Tibial nerve (tissue), 4 donors: ENCODE measurements at regions not wholly inside any gene's neighbourhood (a gene's known extent, or its start where the extent isn't known, plus 50 kb on each side); places are given as distances from the start of the nearest gene placed in this dataset.

Experiments used
- EP300 ChIP-seq, 2 donors: sonication (generic); formaldehyde crosslinking; IDR thresholded peaks; one replicate each; pipeline ENCODE4 v1.6.1; 2017; ENCODE audit warnings: antibody characterized with exemption in 2 of 2, mild to moderate bottlenecking in 1 of 2
- POLR2A ChIP-seq, 2 donors: fragments of 450-650 bp; IDR thresholded peaks; one replicate each; pipeline ENCODE4 v1.6.1; 2017; ENCODE audit warnings: antibody characterized with exemption in 2 of 2, mild to moderate bottlenecking in 2 of 2, moderate library complexity in 2 of 2
- TF ChIP-seq, protein P1 (sequence below), 5 experiments: fragments of 200-600 bp in 3 of 5; fragments of 450-650 bp in 2 of 5; sonication (generic) in 3 of 5; IDR thresholded peaks; one replicate each; pipeline ENCODE4 v1.5.1; 2016 to 2019; ENCODE audit warnings: antibody characterized with exemption in 5 of 5, mild to moderate bottlenecking in 3 of 5, moderate library complexity in 2 of 5

DNA sequence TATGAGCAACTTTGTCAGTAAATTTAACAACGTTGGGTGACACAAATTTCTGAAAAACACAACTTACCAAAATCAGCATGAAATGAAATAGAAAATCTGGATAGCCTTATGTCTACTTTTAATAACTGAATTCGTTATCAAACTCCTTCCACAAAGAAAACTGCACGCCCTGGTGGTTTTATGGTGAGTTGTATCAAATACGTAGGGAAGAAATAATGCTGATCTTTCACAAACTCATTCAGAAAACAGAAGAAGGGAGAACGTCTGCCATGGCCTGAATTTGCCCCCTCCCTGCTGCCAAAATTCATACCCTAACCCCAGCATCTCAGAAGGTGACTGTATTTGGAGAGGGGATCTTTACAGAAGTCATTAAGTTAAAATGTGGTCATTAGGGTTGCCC lies 50.0 kb upstream of the COL18A1 start:
- TF ChIP-seq, protein P1, sequence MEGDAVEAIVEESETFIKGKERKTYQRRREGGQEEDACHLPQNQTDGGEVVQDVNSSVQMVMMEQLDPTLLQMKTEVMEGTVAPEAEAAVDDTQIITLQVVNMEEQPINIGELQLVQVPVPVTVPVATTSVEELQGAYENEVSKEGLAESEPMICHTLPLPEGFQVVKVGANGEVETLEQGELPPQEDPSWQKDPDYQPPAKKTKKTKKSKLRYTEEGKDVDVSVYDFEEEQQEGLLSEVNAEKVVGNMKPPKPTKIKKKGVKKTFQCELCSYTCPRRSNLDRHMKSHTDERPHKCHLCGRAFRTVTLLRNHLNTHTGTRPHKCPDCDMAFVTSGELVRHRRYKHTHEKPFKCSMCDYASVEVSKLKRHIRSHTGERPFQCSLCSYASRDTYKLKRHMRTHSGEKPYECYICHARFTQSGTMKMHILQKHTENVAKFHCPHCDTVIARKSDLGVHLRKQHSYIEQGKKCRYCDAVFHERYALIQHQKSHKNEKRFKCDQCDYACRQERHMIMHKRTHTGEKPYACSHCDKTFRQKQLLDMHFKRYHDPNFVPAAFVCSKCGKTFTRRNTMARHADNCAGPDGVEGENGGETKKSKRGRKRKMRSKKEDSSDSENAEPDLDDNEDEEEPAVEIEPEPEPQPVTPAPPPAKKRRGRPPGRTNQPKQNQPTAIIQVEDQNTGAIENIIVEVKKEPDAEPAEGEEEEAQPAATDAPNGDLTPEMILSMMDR (IDR thresholded peaks at IDR 0.05) = no peak
- TF ChIP-seq POLR2A (IDR thresholded peaks at IDR 0.05) (no peak), EP300 (IDR thresholded peaks at IDR 0.05) (no peak)
